ENCODE measurements at regions not wholly inside any gene's neighbourhood (a gene's known extent, or its start where the extent isn't known, plus 50 kb on each side); places are given as distances from the start of the nearest gene placed in this dataset.

GRCh38 chr14:97851428-97851995 lies 1054.3 kb downstream of the VRK1 start:
- Mint-ChIP-seq H3K36me3 (ENCODE audit: insufficient read depth, unreplicated experiment) (no peaks in the 10 kb centered on the region), H3K9me3 (ENCODE audit: unreplicated experiment) (no peaks in the 10 kb centered on the region), H3K27me3 (ENCODE audit: insufficient read depth, unreplicated experiment) (no peaks in the 10 kb centered on the region), H3K27ac (ENCODE audit: unreplicated experiment) (no peak overlapping the region), H3K4me3 (ENCODE audit: unreplicated experiment) (no peak overlapping the region), H3K4me1 (ENCODE audit: low read depth, unreplicated experiment) (no peaks in the 10 kb centered on the region)
- Histone ChIP-seq H3K4me1 (no peaks in the 10 kb centered on the region), H3K36me3 (ENCODE audit: control insufficient read depth, insufficient read depth, low read length) (no peaks in the 10 kb centered on the region), H3K4me3 (ENCODE audit: low read depth, low read length) (no peak overlapping the region), H3K9me3 (no peaks in the 10 kb centered on the region), H3K27me3 (replicated peaks; ENCODE audit: control insufficient read depth, insufficient read depth, low read length) (no peaks in the 10 kb centered on the region)
- CTCF ChIA-PET = no interaction called here
- intact Hi-C loops (cut with micrococcal nuclease; ENCODE audit: unreplicated experiment) = no loop called here
- no peak for DNase-seq
- BruUV-seq (replicated peaks) = no TSS peak
- POLR2A ChIA-PET = no interaction called here
- TF ChIP-seq CTCF (IDR thresholded peaks at IDR 0.05; ENCODE audit: insufficient read depth in 1 of 2, low read depth in 1 of 2, low read length in 1 of 2, severe bottlenecking in 1 of 2, unreplicated experiment in 1 of 2) = no peak

GRCh38 chr14:97854918-97855317 lies 1057.7 kb downstream of the VRK1 start:
- no peaks in the 10 kb centered on the region for H3K36me3 Mint-ChIP-seq (ENCODE audit: insufficient read depth, unreplicated experiment)
- DNase-seq = no peak
- no peak overlapping the region for H3K27ac Mint-ChIP-seq (ENCODE audit: unreplicated experiment)
- Histone ChIP-seq H3K4me1 (no peaks in the 10 kb centered on the region), H3K9me3 (no peaks in the 10 kb centered on the region), H3K27me3 (replicated peaks; ENCODE audit: control insufficient read depth, insufficient read depth, low read length) (no peaks in the 10 kb centered on the region), H3K4me3 (ENCODE audit: low read depth, low read length) (no peak overlapping the region), H3K36me3 (ENCODE audit: control insufficient read depth, insufficient read depth, low read length) (no peaks in the 10 kb centered on the region)
- ChIA-PET POLR2A (no interaction called here), CTCF (no interaction called here)
- no peak for TF ChIP-seq CTCF (IDR thresholded peaks at IDR 0.05; ENCODE audit: insufficient read depth in 1 of 2, low read depth in 1 of 2, low read length in 1 of 2, severe bottlenecking in 1 of 2, unreplicated experiment in 1 of 2)
- BruUV-seq (replicated peaks) = no TSS peak
- no peaks in the 10 kb centered on the region for H3K9me3 Mint-ChIP-seq (ENCODE audit: unreplicated experiment)
- no peaks in the 10 kb centered on the region for H3K4me1 Mint-ChIP-seq (ENCODE audit: low read depth, unreplicated experiment)
- H3K27me3 Mint-ChIP-seq (ENCODE audit: insufficient read depth, unreplicated experiment) = no peaks in the 10 kb centered on the region
- no peak overlapping the region for H3K4me3 Mint-ChIP-seq (ENCODE audit: unreplicated experiment)
- intact Hi-C loops (cut with micrococcal nuclease; ENCODE audit: unreplicated experiment) = no loop called here

GRCh38 chr14:97866195-97866594 lies 1069.0 kb downstream of the VRK1 start:
- Histone ChIP-seq H3K4me1 (no peaks in the 10 kb centered on the region), H3K36me3 (ENCODE audit: control insufficient read depth, insufficient read depth, low read length) (no peaks in the 10 kb centered on the region), H3K27me3 (replicated peaks; ENCODE audit: control insufficient read depth, insufficient read depth, low read length) (no peaks in the 10 kb centered on the region), H3K4me3 (ENCODE audit: low read depth, low read length) (no peak overlapping the region), H3K9me3 (no peaks in the 10 kb centered on the region)
- Mint-ChIP-seq H3K27ac (ENCODE audit: unreplicated experiment) (no peak overlapping the region), H3K9me3 (ENCODE audit: unreplicated experiment) (peaks cover 1% of the 10 kb centered on the region), H3K4me3 (ENCODE audit: unreplicated experiment) (no peak overlapping the region), H3K27me3 (ENCODE audit: insufficient read depth, unreplicated experiment) (no peaks in the 10 kb centered on the region), H3K4me1 (ENCODE audit: low read depth, unreplicated experiment) (no peaks in the 10 kb centered on the region), H3K36me3 (ENCODE audit: insufficient read depth, unreplicated experiment) (no peaks in the 10 kb centered on the region)
- intact Hi-C loops (cut with micrococcal nuclease; ENCODE audit: unreplicated experiment) = no loop called here
- no TSS peak for BruUV-seq (replicated peaks)
- TF ChIP-seq CTCF (IDR thresholded peaks at IDR 0.05; ENCODE audit: insufficient read depth in 1 of 2, low read depth in 1 of 2, low read length in 1 of 2, severe bottlenecking in 1 of 2, unreplicated experiment in 1 of 2) = no peak
- CTCF ChIA-PET = no interaction called here
- no peak for DNase-seq
- POLR2A ChIA-PET = no interaction called here

All from Caco-2 (cell line).